Bone marrow (tissue), 2 donors: ENCODE measurements at regions not wholly inside any gene's neighbourhood (a gene's known extent, or its start where the extent isn't known, plus 50 kb on each side); places are given as distances from the start of the nearest gene placed in this dataset.

Experiments
- DNase-seq, 2 donors: peaks; one replicate each; lab custom pipeline; 2025; lab: John Stamatoyannopoulos, UW

- DNase-seq: no peak
Observed at GRCh38 chr12:90899456-90900182, 55.4 kb downstream of the CCER1 start.

- no peak for DNase-seq
Observed at GRCh38 chr12:90897986-90898385, 57.0 kb downstream of the CCER1 start.

DNA sequence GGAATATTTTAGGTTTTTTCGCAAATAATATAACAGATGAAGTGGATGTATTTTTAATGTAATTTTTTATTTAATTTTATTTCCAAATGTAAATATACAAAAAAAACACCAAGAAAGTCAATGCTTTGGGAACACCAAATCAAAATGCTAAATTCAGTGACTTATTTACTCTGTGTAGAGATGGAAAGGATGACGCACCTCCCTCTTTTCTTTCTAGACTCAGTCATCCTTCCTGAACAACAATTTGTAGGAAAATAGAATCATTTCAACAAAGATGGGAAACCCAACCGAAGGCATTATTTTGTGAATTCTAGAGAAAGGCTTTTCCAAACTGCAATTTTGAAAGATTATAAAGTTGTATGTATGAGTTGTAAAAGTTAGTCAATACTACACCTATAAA lies 57.7 kb downstream of the CCER1 start:
- no peak for DNase-seq

DNA sequence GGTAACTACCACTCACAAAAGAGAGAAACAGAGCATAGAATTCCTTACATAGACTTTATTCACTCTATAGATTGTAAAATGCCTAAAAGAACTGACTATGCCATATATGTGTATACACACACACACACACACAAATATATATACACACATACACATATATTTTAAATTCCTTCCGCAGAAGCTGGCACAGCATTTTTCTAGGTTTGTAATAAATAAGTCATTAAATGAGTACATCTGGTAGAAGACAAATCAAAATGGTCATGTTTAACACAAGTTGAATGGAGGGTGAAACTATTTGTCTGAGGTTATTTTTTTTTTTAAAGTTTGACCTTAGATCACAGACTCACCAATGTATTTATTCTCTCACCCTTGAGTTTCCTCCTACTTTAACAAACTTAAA lies 58.2 kb downstream of the CCER1 start:
- DNase-seq: no peak

DNA sequence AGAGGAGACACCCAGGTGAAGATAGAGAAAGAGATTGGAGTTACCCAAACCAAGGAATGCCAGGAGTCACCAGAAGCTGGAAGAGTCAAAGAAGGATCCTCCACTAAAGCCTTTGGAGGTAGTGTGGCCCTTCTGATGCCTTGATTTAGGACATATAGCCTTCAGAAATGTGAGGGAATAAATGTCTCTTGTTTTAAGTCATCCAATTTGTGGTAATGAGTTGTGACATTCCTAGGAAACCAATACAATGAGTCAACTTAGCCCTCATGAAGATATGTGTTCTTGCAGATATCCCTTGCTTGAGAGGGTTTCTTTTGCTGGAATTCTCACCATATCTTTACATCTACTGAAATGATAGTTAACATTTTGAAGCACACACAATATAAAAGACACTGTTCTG lies 58.8 kb downstream of the CCER1 start:
- no peak for DNase-seq

- DNase-seq: no peak
Observed at GRCh38 chr12:90888316-90888715, 66.7 kb downstream of the CCER1 start.

DNA sequence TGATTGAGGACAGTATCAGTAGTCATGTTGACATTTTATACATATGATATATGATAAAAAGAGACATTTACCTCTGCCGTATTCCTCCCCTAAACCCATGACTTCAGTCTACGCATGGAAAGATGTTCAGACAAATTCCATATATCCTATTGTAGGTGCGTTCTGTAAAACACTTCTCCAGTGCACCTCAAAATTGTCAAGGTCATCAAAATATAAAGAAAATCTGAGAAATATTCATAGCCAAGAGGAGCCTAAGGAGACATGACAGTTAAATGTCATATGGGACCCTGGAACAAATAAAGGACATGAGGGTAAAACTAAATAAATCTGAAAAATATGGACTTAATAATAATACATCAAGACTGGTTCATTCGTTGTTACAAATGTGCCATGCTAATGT lies 71.5 kb downstream of the CCER1 start:
- DNase-seq: no peak

- no peak for DNase-seq
Observed at GRCh38 chr12:90871726-90872096, 83.3 kb downstream of the CCER1 start.

GRCh38 chr12:90870971-90871725 lies 83.8 kb downstream of the CCER1 start:
- no peak for DNase-seq

GRCh38 chr12:90868626-90869025 lies 86.3 kb downstream of the CCER1 start:
- DNase-seq: no peak

- no peak for DNase-seq
Observed at GRCh38 chr12:90859591-90859990, 95.4 kb downstream of the CCER1 start.

- no peak for DNase-seq
Observed at GRCh38 chr12:90858252-90858651, 96.7 kb downstream of the CCER1 start.

GRCh38 chr12:90855534-90855933 lies 99.4 kb downstream of the CCER1 start:
- no peak for DNase-seq

GRCh38 chr12:90854136-90854689 lies 100.8 kb downstream of the CCER1 start:
- no peak for DNase-seq

DNA sequence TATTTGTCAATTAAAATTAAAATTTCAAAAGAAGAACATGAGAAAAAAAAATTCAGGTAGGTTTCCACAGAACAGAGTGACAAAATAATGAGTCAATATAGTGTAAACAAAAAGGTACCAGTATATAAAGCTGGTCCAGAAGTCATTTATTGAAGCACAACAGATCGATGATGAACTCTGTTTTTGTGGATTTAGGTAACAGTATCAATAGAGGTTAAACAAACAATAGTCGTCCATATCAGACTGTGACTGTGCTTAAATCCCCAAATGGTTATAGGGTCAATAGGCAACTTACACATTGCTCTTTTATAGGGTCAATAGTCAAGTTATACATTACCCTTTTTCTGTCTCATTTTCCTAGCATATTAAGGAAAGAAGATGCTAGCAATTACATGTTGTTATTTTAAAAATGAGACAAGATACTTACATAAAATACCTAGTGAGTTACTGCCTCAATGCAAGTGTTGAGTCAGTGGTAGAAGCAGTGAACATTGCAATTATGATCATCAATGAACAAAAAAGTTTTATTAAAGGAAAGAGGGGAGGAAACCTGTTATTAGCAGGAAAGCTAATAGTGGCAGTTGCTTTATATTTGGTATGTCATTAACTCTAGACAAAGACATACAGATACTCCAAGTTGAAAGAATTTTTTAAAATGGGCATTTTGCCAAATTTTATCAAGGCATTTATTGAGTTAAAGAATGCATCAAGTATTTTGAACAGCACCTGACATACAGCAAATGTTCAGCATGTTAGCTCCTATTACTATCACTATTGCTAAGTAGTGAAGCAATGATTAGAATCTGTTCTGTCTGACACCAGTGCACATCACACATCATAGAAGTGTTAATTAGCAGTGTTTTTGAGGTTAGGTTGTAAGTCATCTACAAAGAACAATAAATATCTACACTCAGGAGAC lies 102.9 kb downstream of the CCER1 start:
- DNase-seq: no peak

GRCh38 chr12:90842477-90842876 lies 112.5 kb downstream of the CCER1 start:
- DNase-seq: no peak

DNA sequence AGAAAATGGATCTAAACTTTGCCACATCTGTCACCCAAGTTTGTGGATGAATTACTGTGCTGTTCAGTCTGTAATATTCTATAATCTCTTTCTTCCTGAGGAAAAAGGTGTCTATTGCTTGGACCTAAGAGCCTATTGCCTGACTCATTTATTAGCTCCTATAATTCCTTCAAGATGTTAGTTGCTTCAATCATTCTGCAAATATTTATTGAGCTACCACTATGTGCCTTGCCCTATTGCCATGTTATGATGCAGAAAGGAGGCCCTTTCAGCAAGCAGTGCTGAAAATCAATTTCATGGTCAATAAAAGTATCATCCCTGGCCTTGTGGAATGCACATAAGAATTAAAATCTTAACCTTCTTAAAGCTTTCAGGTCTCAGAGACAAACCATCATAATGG lies 113.6 kb downstream of the CCER1 start:
- no peak for DNase-seq

- no peak for DNase-seq
Observed at GRCh38 chr12:90839346-90839745, 115.6 kb downstream of the CCER1 start.

DNA sequence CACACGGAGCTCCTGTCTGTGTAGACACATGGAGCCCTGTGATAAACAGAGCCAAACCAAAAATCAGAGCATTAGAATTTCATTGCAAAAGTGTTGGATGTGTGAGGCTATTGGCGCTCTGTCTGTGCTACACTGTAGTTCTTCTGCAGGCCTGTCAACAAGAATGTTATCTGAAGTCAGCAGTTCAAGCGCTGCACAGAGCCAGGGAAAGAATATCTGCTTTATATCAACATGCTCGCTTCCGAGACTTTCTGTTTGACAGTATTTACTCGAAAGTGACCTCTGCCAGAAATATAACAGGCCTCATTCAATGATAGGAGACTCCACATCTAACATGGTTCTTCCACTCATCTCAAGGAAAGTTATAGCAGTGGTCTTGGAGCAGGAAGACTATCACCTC lies 118.3 kb downstream of the CCER1 start:
- no peak for DNase-seq

- no peak for DNase-seq
Observed at GRCh38 chr12:90833228-90833627, 121.7 kb downstream of the CCER1 start.

GRCh38 chr12:90832427-90832826 lies 122.5 kb downstream of the CCER1 start:
- DNase-seq: no peak

DNA sequence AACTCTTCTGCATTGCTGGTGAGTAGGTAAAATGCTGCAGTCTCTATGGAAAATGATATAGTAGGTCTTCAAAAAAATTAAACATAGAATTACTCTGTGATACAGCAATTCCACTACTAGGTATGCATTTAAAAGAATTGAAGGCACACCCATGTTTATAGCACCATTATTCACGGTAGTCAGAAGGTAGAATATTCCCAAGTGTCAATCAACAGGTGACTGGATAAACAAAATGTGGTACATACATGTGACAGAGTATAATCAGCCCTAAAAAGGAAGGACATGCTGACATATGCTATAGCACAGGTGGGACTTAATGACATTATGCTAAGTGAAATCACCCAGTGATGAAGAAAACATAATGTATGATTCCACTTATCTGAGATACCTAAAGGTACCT lies 123.3 kb downstream of the CCER1 start:
- DNase-seq: no peak
